ENCODE measurements at regions not wholly inside any gene's neighbourhood (a gene's known extent, or its start where the extent isn't known, plus 50 kb on each side); places are given as distances from the start of the nearest gene placed in this dataset.

DNA sequence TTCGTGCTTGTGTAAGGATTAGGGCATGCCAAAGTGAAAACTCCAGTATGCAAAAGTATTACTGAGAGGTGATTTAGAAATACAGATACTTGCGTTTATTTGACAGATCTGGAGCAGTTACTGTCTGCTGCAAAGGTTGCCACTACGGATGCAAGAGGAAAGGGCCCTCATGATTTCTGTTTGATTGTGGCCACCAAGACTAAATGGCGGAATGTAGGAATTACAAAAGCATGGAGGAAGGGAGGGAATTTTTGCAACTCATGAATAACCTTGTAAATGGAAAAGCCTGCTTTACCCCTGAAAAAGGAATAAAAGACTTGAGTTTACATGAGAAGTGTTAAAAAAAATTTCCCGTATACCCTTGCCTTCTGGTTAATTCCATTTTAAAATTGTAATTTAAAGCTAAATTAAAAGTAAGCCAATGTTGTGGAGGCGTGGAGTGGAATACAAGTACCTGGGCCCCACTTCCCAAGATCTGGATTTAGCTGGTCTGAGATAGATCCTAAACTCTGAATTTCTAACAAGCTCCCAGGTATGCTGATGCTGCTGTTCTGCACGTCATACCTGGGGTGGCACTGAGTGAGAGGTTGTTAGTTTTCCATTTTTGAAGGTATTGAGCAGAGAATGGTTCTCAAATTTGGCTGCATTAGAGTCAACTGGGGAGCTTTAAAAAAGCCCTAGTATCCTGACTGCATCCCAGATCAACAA lies 56.6 kb upstream of the NKX2-2 start:
- Histone ChIP-seq H3K27ac (no peak overlapping the region), H3K27me3 (replicated peaks) (no peaks in the 10 kb centered on the region), H3K36me3 (replicated peaks) (no peaks in the 10 kb centered on the region), H3K4me3 (ENCODE audit: low read depth, low read length) (no peak overlapping the region)
- no peak for DNase-seq
- in situ Hi-C loops (cut with HindIII; ENCODE audit: low pct_ligation_motif_present, low sequenced_read_pairs), result no loop called here
- TF ChIP-seq CTCF (IDR thresholded peaks at IDR 0.05; ENCODE audit: low read depth, low read length, missing control alignments), result no peak

DNA sequence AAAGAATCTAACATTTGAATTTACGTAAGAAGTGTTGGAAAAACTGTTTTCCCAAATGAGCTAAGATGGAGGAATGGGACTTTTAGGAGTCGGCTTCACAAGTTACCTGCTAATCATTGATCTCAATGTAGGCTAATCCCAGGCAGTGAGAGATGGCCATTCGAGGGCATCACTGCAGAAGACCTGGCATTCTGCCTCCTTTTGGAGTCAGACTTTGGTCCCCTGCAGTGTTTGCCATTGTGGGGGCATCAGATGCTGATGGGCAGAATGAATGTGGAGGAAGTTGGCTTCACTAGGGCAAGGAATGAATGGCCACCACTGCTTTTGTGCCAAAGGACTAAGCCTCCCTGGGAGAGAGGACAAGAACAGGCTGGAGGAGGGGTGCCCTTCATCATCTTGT lies 55.7 kb upstream of the NKX2-2 start:
- no peak for TF ChIP-seq CTCF (IDR thresholded peaks at IDR 0.05; ENCODE audit: low read depth, low read length, missing control alignments)
- in situ Hi-C loops (cut with HindIII; ENCODE audit: low pct_ligation_motif_present, low sequenced_read_pairs), result no loop called here

DNA sequence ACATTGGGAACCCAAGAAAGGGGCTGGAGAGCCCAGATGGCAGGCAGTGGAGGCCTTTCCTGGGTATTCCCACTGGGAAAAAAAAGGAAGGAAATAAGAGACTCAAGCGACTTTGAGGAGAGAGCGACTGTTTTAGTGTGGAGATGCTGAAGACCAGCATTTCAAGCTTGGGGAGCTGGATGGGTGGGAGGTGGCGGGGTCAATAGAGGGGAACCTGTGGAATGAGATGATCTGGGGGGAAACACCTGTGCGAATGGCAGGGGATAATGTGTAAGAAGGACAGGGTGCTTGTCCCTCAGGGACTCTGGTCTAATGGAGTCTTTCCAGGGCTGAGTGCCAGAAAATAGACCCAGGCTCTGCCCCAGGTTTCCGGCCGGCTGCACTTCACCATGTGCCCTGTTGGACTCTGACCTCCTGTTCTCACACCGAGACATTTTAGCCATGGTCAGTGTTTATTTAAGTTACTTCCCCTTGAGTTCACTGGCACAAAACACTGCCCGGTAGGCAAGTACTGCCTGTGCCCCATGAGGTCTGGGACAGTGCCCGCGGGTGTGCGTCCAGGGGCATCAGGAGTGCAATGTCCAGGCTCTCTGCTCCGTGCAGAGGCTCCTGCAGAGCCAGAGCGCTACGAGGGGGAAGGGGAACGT lies 50.4 kb upstream of the NKX2-2 start:
- TF ChIP-seq CTCF (IDR thresholded peaks at IDR 0.05; ENCODE audit: low read depth, low read length, missing control alignments), result no peak
- Histone ChIP-seq H3K27ac (no peak overlapping the region), H3K27me3 (replicated peaks) (no peaks in the 10 kb centered on the region), H3K36me3 (replicated peaks) (no peaks in the 10 kb centered on the region), H3K4me3 (ENCODE audit: low read depth, low read length) (no peak overlapping the region)
- DNase-seq, result no peak
- in situ Hi-C loops (cut with HindIII; ENCODE audit: low pct_ligation_motif_present, low sequenced_read_pairs), result no loop called here

More for the DNA sequence above, 55.7 kb upstream of the NKX2-2 start:
- Histone ChIP-seq H3K4me3 (ENCODE audit: low read depth, low read length) (no peak overlapping the region), H3K27me3 (replicated peaks) (no peaks in the 10 kb centered on the region), H3K36me3 (replicated peaks) (no peaks in the 10 kb centered on the region), H3K27ac (no peak overlapping the region)
- DNase-seq, result no peak
